Endothelial cell (in vitro differentiated cells): ENCODE measurements at regions not wholly inside any gene's neighbourhood (a gene's known extent, or its start where the extent isn't known, plus 50 kb on each side); places are given as distances from the start of the nearest gene placed in this dataset.
"Not testable (repeated sequence)": the region's sequence is repeated elsewhere in the genome, so short reads cannot be mapped to it uniquely, and the experiment has no call there.

ENCODE experiments used
- DNase-seq: peaks from one replicate; pipeline ENCODE4 v3.0.0; 2021; ENCODE audit warnings: low spot score
- H3K27ac Mint-ChIP-seq: one replicate; pipeline ENCODE4 v1.8.0; 2021; ENCODE audit warnings: mixed read lengths, inconsistent platforms; ENCODE audit not compliant: unreplicated experiment
- H3K27me3 Mint-ChIP-seq: one replicate; pipeline ENCODE4 v1.8.0; 2021; ENCODE audit warnings: mild to moderate bottlenecking, moderate library complexity, mixed read lengths, inconsistent platforms; ENCODE audit not compliant: unreplicated experiment
- H3K36me3 Mint-ChIP-seq: one replicate; pipeline ENCODE4 v1.8.0; 2021; ENCODE audit warnings: mild to moderate bottlenecking, low read depth, mixed read lengths, inconsistent platforms; ENCODE audit not compliant: unreplicated experiment
- H3K4me1 Mint-ChIP-seq: one replicate; pipeline ENCODE4 v1.8.0; 2021; ENCODE audit warnings: mild to moderate bottlenecking, mixed read lengths, inconsistent platforms; ENCODE audit not compliant: unreplicated experiment
- H3K4me3 Mint-ChIP-seq: one replicate; pipeline ENCODE4 v1.8.0; 2021; ENCODE audit warnings: mild to moderate bottlenecking, mixed read lengths, inconsistent platforms; ENCODE audit not compliant: unreplicated experiment
- H3K9me3 Mint-ChIP-seq: one replicate; pipeline ENCODE4 v1.8.0; 2021; ENCODE audit warnings: mixed read lengths, inconsistent platforms; ENCODE audit not compliant: unreplicated experiment

DNA sequence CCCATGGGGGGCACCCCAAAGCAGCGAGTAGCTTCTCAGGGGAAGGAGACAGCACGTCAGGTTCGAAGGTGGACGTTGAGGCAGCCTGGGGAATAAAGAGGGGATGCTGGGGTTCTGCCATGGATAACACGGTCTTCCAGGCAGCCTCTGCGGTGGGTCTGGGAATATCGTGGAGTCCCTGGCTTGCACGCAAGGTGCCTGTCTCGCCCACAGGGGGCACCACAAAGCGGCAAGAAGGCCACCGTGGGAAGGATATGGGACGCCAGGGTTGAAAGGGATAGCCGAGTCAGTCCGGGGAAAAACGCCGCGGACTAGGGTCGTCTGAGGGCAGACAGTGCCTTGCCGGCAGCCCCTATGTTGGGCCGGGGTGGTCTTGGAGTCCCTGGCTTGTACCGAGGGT lies 316.9 kb downstream of the CDY2B start:
- H3K4me3 Mint-ChIP-seq, H3K27me3 Mint-ChIP-seq: not testable (repeated sequence)

More for the DNA sequence above, 316.9 kb downstream of the CDY2B start:
- not testable (repeated sequence) for H3K27ac Mint-ChIP-seq, H3K4me1 Mint-ChIP-seq, H3K36me3 Mint-ChIP-seq, DNase-seq, H3K9me3 Mint-ChIP-seq
